ENCODE measurements at regions not wholly inside any gene's neighbourhood (a gene's known extent, or its start where the extent isn't known, plus 50 kb on each side); places are given as distances from the start of the nearest gene placed in this dataset.

DNA sequence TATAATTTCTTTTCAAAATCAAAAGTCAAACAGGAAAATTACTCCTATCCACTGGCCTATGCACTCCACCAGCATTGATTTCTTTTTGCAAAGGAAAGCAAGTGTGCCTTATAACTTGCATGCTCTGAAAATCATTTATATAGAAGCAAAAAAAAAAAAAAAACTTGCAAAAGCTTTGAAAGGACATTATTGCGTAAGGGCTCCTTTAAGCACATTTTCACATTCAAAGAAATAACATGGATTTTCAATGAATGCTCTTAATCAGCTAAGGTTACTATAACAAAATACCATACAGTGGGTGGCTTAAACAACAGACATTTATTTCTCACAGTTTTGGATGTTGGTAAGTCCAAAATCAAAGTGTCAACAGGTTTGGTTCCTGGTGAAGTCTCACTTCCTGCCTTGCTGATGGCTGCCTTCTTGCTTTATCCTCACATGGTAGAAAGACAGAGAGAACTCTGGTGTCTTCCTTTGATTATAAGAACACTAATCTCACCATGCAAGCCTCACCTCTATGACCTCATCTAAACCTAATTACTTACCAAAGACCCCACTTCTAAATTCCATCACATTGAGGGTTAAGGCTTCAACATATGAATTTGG lies 755.2 kb upstream of the CDH10 start:
- ChIA-PET POLR2A (no interaction called here), CTCF (no interaction called here)
- DNase-seq (ENCODE audit: extremely low spot score), result no peak
- TF ChIP-seq, protein P1, sequence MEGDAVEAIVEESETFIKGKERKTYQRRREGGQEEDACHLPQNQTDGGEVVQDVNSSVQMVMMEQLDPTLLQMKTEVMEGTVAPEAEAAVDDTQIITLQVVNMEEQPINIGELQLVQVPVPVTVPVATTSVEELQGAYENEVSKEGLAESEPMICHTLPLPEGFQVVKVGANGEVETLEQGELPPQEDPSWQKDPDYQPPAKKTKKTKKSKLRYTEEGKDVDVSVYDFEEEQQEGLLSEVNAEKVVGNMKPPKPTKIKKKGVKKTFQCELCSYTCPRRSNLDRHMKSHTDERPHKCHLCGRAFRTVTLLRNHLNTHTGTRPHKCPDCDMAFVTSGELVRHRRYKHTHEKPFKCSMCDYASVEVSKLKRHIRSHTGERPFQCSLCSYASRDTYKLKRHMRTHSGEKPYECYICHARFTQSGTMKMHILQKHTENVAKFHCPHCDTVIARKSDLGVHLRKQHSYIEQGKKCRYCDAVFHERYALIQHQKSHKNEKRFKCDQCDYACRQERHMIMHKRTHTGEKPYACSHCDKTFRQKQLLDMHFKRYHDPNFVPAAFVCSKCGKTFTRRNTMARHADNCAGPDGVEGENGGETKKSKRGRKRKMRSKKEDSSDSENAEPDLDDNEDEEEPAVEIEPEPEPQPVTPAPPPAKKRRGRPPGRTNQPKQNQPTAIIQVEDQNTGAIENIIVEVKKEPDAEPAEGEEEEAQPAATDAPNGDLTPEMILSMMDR (IDR thresholded peaks at IDR 0.05; ENCODE audit: control extremely low read depth, extremely low read depth, low read depth, missing control alignments), result no peak

DNA sequence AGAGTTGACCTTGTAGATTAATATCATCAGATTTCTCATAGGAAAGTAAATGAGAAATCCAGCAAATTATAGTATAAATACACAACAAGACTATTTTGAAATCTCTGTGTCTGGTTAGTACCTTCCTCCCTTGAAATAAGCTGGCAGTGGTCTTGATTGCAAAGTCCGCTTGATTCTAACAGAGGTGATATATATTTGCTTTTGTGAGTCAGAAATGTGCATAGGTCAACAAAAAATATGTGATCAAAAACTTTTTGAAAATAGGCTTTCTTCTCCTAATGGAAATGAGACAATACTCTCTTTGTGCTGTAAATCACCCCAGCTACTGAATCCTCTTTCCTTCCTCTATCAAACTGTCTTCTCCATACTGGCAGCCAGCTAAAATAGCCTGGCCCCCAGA lies 749.2 kb upstream of the CDH10 start:
- no peak for DNase-seq (ENCODE audit: extremely low spot score)
- ChIA-PET CTCF (interaction anchor here (2.9 kb wide), 1 partner anchor 12 kb away, joined by 8 read pairs; no protein-coding TSS in a partner anchor), POLR2A (no interaction called here)
- TF ChIP-seq, protein P1 (IDR thresholded peaks at IDR 0.05; ENCODE audit: control extremely low read depth, extremely low read depth, low read depth, missing control alignments), result no peak

DNA sequence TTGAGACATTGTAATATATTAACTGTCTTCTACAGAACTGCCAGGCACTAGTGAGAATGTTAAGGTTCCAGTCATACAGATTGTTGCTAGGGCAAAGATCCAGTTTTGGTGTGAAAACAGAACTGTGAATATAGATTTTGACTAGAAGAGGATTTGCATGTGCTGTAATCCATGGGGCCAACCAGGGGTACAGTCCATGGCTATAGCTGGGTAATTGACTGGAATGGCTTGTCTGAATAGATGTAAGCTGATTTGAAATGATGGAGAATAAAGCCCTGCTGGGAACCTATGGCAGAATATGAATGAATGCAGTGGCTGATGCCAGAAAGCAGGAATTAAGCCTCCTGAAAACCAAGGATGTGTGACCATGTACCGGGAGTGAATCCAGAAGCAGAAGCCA lies 748.5 kb upstream of the CDH10 start:
- no peak for DNase-seq (ENCODE audit: extremely low spot score)
- ChIA-PET POLR2A (no interaction called here), CTCF (interaction anchor here (2.9 kb wide), 1 partner anchor 12 kb away, joined by 8 read pairs; no protein-coding TSS in a partner anchor)
- TF ChIP-seq, protein P1 (IDR thresholded peaks at IDR 0.05; ENCODE audit: control extremely low read depth, extremely low read depth, low read depth, missing control alignments), result no peak

DNA sequence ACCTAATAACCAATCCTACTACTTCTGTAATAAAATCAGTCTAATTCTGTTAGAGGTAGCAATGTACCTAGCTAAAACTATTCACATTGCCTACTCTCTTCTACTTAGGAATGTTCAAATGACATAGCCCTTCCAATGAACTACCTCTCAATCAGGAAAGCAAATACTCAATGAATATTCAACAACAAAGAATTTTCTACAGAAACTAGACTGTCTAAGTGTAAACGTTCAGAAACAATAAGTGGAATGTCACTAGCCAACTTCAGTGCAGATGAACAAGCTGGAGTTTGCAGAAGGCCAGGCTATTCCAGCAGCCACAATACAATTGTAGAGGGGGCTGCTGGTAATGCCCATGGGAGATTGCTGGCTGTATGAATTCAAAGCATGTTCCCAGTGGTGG lies 743.2 kb upstream of the CDH10 start:
- TF ChIP-seq, protein P1 (IDR thresholded peaks at IDR 0.05; ENCODE audit: control extremely low read depth, extremely low read depth, low read depth, missing control alignments), result no peak
- POLR2A ChIA-PET, result no interaction called here
- DNase-seq (ENCODE audit: extremely low spot score), result no peak
- CTCF ChIA-PET, result no interaction called here

DNA sequence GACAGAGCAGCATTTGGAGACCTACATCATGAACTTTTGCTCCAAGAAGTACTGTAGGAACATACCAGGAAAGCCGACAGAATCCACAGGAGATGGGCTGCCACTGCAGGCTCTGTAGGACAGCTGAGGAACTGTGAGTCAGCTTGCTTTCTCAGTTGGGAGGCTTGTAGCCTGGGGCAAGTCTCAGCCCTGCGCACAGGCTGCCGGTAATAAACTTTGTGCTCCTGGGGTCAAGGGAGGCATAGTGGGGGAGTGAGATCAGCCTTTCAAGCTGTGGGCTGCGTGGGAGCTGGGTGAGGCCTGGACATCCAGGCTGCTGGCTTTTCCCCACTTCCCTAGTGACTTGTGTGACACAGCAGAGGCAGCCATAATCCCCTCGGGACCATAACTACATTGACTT lies 718.0 kb upstream of the CDH10 start:
- no peak for DNase-seq (ENCODE audit: extremely low spot score)
- POLR2A ChIA-PET, result no interaction called here
- TF ChIP-seq, protein P1 (IDR thresholded peaks at IDR 0.05; ENCODE audit: control extremely low read depth, extremely low read depth, low read depth, missing control alignments), result no peak
- CTCF ChIA-PET, result no interaction called here

DNA sequence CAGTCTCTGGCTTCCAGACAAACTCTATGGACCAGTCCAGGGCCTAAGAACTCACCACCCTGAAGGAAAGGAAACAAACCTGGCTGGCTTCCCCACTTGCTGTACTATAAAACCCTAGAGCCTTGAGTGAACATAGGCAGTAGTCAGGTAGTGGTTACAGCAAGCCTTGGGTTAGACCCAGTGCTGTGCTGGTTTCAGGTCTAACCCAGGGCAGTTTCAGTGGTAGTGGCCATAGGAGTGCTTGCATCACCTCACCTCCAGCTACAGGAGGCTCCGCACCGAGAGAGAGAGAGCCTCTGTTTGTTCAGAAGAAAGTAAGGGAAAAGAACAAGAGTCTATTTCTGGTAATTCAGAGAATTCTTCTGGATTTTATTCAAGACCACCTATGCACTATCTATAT lies 714.1 kb upstream of the CDH10 start:
- ChIA-PET CTCF (no interaction called here), POLR2A (no interaction called here)
- TF ChIP-seq, protein P1 (IDR thresholded peaks at IDR 0.05; ENCODE audit: control extremely low read depth, extremely low read depth, low read depth, missing control alignments), result no peak
- no peak for DNase-seq (ENCODE audit: extremely low spot score)

DNA sequence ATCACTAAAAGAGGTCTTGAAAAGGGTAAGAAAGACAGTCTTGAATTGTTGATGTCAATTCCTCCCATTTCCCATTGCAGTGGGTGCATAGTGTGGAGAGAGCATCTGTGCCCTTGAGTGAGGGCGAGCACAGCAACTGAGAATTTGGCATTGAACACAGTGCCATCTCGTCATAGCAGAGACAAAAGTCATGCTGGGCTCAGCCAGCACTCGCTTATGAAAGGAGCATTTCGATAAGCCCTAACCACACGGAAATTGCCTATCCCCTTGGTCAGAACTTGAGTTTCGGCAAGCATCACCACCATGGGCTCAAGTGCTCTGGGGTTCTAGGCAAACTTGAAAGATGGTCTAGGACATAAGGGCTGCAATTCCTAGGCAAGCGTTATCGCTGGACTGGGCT lies 712.8 kb upstream of the CDH10 start:
- ChIA-PET POLR2A (no interaction called here), CTCF (no interaction called here)
- TF ChIP-seq, protein P1 (IDR thresholded peaks at IDR 0.05; ENCODE audit: control extremely low read depth, extremely low read depth, low read depth, missing control alignments), result no peak
- no peak for DNase-seq (ENCODE audit: extremely low spot score)
